CD4-positive, alpha-beta memory T cell (primary cell): ENCODE measurements at regions not wholly inside any gene's neighbourhood (a gene's known extent, or its start where the extent isn't known, plus 50 kb on each side); places are given as distances from the start of the nearest gene placed in this dataset.

Experiments used
- CTCF ChIA-PET: fragments of 350-600 bp; sonication (Branson Sonifier 250); formaldehyde crosslinking; loops from one replicate; lab custom pipeline; 2021; ENCODE audit warnings: inconsistent platforms; ENCODE audit not compliant: partially characterized antibody; lab: Charles Lee
- POLR2A ChIA-PET: fragments of 350-600 bp; sonication (Branson Sonifier 250); formaldehyde crosslinking; loops from one replicate; lab custom pipeline; 2021; ENCODE audit not compliant: partially characterized antibody; lab: Charles Lee
- DNase-seq, 5 donors: peaks; one replicate each; pipeline versions ENCODE4 v3.0.0 to v3.0.0-alpha.2; 2020 to 2022; ENCODE audit warnings: mixed read lengths in 1 of 5
- H3K27ac ChIP-seq: one replicate; pipeline ENCODE4 v1.7.0; 2013; ENCODE audit warnings: low read depth, low read length
- H3K27me3 ChIP-seq: 2 replicates; pipeline ENCODE4 v1.7.0; 2013; ENCODE audit warnings: mild to moderate bottlenecking, low read length, moderate library complexity; ENCODE audit not compliant: insufficient read depth
- H3K36me3 ChIP-seq: 2 replicates; pipeline ENCODE4 v1.7.0; 2013; ENCODE audit warnings: mild to moderate bottlenecking, low read length, moderate library complexity; ENCODE audit not compliant: insufficient read depth
- H3K4me1 ChIP-seq: 2 replicates; pipeline ENCODE4 v1.7.0; 2013; ENCODE audit warnings: mild to moderate bottlenecking, low read length, moderate library complexity; ENCODE audit not compliant: insufficient read depth
- H3K4me3 ChIP-seq, 2 donors: one replicate each; pipeline ENCODE4 v1.7.0; 2013; ENCODE audit warnings: low read length in 2 of 2, mild to moderate bottlenecking in 1 of 2
- H3K9me3 ChIP-seq, 2 donors: one replicate each; pipeline ENCODE4 v1.7.0; 2013; ENCODE audit warnings: low read length in 2 of 2, control low read depth in 1 of 2; ENCODE audit not compliant: control insufficient read depth in 1 of 2
- H3K27ac Mint-ChIP-seq, 7 donors: one replicate each; pipeline ENCODE4 v1.8.0; 2020 to 2021; ENCODE audit warnings: mixed read lengths in 7 of 7, mild to moderate bottlenecking in 6 of 7, inconsistent platforms in 3 of 7, moderate library complexity in 3 of 7
- H3K27me3 Mint-ChIP-seq, 2 donors: one replicate each; pipeline ENCODE4 v1.8.0; 2020 to 2021; ENCODE audit warnings: mixed read lengths in 2 of 2
- H3K36me3 Mint-ChIP-seq, 2 donors: one replicate each; pipeline ENCODE4 v1.8.0; 2020 to 2021; ENCODE audit warnings: mixed read lengths in 2 of 2, inconsistent platforms in 1 of 2, mild to moderate bottlenecking in 1 of 2
- H3K4me1 Mint-ChIP-seq, 4 donors: one replicate each; pipeline ENCODE4 v1.8.0; 2020 to 2021; ENCODE audit warnings: mixed read lengths in 4 of 4, mild to moderate bottlenecking in 1 of 4
- H3K4me3 Mint-ChIP-seq, 8 donors: one replicate each; pipeline ENCODE4 v1.8.0; 2020 to 2021; ENCODE audit warnings: mixed read lengths in 8 of 8, mild to moderate bottlenecking in 7 of 8, moderate library complexity in 6 of 8, inconsistent platforms in 3 of 8
- H3K9me3 Mint-ChIP-seq, 8 donors: one replicate each; pipeline ENCODE4 v1.8.0; 2020 to 2021; ENCODE audit warnings: mixed read lengths in 8 of 8, mild to moderate bottlenecking in 5 of 8, inconsistent platforms in 3 of 8, moderate library complexity in 1 of 8
- intact Hi-C: fragments of 100-400 bp; cut with micrococcal nuclease; formaldehyde crosslinking; loops from one replicate; pipeline ENCODE4 v1.15.1; 2023

DNA sequence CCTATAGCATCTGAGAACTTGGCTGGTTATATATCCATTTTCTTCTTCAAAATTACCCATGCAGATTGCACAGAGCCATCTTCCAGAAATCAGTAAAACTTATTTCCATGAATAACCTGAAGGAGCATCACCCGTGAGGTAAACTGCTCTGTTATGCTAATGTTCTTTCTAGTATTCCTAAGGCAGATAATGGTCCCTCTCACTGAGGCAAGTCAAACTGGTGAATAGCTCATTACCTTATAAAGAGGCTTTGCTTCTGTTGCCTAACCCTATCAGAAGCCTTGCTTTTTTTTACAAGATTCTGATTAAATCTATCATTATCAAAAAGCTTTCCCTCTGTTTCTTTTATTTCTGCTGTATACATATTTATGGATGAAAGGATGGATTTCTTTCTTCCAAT lies 307.6 kb upstream of the FLRT2 start:
- Histone ChIP-seq H3K9me3 (no peaks in the 10 kb centered on the region), H3K36me3 (no peaks in the 10 kb centered on the region), H3K4me1 (no peaks in the 10 kb centered on the region), H3K4me3 (no peak overlapping the region), H3K27ac (no peak overlapping the region), H3K27me3 (no peaks in the 10 kb centered on the region)
- Mint-ChIP-seq H3K4me1 (no peaks in the 10 kb centered on the region), H3K4me3 (no peak overlapping the region), H3K27me3 (no peaks in the 10 kb centered on the region), H3K9me3 (peaks cover 0 to 24% (median 11%) of the 10 kb centered on the region in 8 donors), H3K27ac (no peak overlapping the region), H3K36me3 (no peaks in the 10 kb centered on the region)
- intact Hi-C loops = no loop called here
- no peak for DNase-seq
- POLR2A ChIA-PET = no interaction called here
- CTCF ChIA-PET = no interaction called here

GRCh38 chr14:85223667-85224066 lies 306.3 kb upstream of the FLRT2 start:
- no peak overlapping the region for H3K27ac ChIP-seq
- no peak overlapping the region for H3K4me3 Mint-ChIP-seq
- H3K36me3 Mint-ChIP-seq = no peaks in the 10 kb centered on the region
- ChIA-PET POLR2A (no interaction called here), CTCF (no interaction called here)
- peaks cover 0 to 33% (median 11%) of the 10 kb centered on the region in 8 donors for H3K9me3 Mint-ChIP-seq
- no peaks in the 10 kb centered on the region for H3K36me3 ChIP-seq
- no peak overlapping the region for H3K4me3 ChIP-seq
- H3K4me1 ChIP-seq = no peaks in the 10 kb centered on the region
- peak overlapping the region in 1 of 7 donors; percentile 15 for H3K27ac Mint-ChIP-seq
- intact Hi-C loops = no loop called here
- no peak for DNase-seq
- no peaks in the 10 kb centered on the region for H3K27me3 Mint-ChIP-seq
- H3K9me3 ChIP-seq = no peaks in the 10 kb centered on the region
- H3K27me3 ChIP-seq = no peaks in the 10 kb centered on the region
- H3K4me1 Mint-ChIP-seq = no peaks in the 10 kb centered on the region

- Mint-ChIP-seq H3K36me3 (no peaks in the 10 kb centered on the region), H3K4me3 (no peak overlapping the region), H3K9me3 (peaks cover 0 to 38% (median 13%) of the 10 kb centered on the region in 8 donors), H3K4me1 (no peaks in the 10 kb centered on the region), H3K27ac (no peak overlapping the region), H3K27me3 (no peaks in the 10 kb centered on the region)
- Histone ChIP-seq H3K4me3 (no peak overlapping the region), H3K9me3 (no peaks in the 10 kb centered on the region), H3K4me1 (no peaks in the 10 kb centered on the region), H3K36me3 (no peaks in the 10 kb centered on the region), H3K27ac (no peak overlapping the region), H3K27me3 (no peaks in the 10 kb centered on the region)
- no peak for DNase-seq
- ChIA-PET POLR2A (no interaction called here), CTCF (no interaction called here)
- intact Hi-C loops = no loop called here
Measured at GRCh38 chr14:85224241-85224640, 305.7 kb upstream of the FLRT2 start.

GRCh38 chr14:85233756-85234155 lies 296.2 kb upstream of the FLRT2 start:
- Histone ChIP-seq H3K27ac (no peak overlapping the region), H3K36me3 (no peaks in the 10 kb centered on the region), H3K27me3 (no peaks in the 10 kb centered on the region), H3K9me3 (no peaks in the 10 kb centered on the region), H3K4me1 (no peaks in the 10 kb centered on the region), H3K4me3 (no peak overlapping the region)
- H3K4me3 Mint-ChIP-seq = no peak overlapping the region
- H3K27ac Mint-ChIP-seq = no peak overlapping the region
- CTCF ChIA-PET = no interaction called here
- H3K36me3 Mint-ChIP-seq = no peaks in the 10 kb centered on the region
- peaks cover 0 to 25% (median 7%) of the 10 kb centered on the region in 8 donors for H3K9me3 Mint-ChIP-seq
- H3K4me1 Mint-ChIP-seq = no peaks in the 10 kb centered on the region
- POLR2A ChIA-PET = no interaction called here
- H3K27me3 Mint-ChIP-seq = no peaks in the 10 kb centered on the region
- no peak for DNase-seq
- intact Hi-C loops = no loop called here

DNA sequence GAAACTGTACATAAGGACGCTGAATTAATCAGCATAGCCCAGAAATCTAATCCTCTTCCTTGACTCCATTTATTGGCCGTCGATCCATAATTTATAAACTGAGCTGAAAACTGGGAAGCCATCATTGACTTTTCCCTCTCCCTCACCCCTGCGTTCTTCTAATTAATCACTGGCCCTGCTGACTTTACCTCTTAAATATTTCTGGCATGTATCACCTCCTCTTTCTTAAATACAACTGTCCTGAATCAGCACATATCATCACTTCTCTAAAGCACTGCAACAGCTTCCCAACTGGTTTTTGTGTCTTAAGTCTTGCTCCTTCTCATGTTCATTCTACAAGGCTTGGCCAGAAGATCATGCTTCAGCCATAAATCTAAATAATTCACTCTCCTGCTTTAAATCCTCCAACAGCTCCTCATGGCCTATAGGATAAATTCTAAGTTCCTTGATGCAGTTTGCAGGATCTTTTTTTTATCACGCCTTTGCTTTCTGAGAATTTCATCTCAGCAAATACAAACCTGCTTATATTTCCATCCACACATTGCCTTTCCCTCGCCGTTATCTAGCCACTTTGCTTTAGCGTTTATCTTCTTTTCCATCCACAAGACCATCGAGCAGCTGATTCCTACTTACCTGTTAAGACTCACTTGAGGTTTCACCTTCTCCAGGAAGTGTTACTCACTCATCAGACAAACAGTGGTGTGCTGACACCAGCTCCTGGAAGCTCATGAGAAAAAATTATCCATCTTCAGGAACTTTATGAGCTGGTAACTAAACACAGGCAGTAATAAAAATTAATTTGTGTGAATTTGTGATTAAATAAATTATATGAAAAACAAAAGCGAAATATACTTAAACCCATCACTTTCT lies 295.6 kb upstream of the FLRT2 start:
- Mint-ChIP-seq H3K9me3 (peaks cover 0 to 21% (median 5%) of the 10 kb centered on the region in 8 donors), H3K27me3 (no peaks in the 10 kb centered on the region), H3K27ac (no peak overlapping the region), H3K4me3 (no peak overlapping the region), H3K36me3 (no peaks in the 10 kb centered on the region), H3K4me1 (no peaks in the 10 kb centered on the region)
- ChIA-PET CTCF (interaction anchor here (0.6 kb wide), 1 partner anchor 28 kb away, joined by 3 read pairs; no protein-coding TSS in a partner anchor), POLR2A (no interaction called here)
- intact Hi-C loops = no loop called here
- no peaks in the 10 kb centered on the region for H3K4me1 ChIP-seq
- H3K9me3 ChIP-seq = no peaks in the 10 kb centered on the region
- H3K27me3 ChIP-seq = no peaks in the 10 kb centered on the region
- H3K36me3 ChIP-seq = no peaks in the 10 kb centered on the region
- no peak overlapping the region for H3K4me3 ChIP-seq
- H3K27ac ChIP-seq = no peak overlapping the region
- no peak for DNase-seq

- no peak for DNase-seq
- H3K27me3 Mint-ChIP-seq = no peaks in the 10 kb centered on the region
- POLR2A ChIA-PET = no interaction called here
- H3K36me3 ChIP-seq = no peaks in the 10 kb centered on the region
- no peaks in the 10 kb centered on the region for H3K9me3 ChIP-seq
- peak overlapping the region in 1 of 7 donors; percentile 7 for H3K27ac Mint-ChIP-seq
- H3K9me3 Mint-ChIP-seq = peaks cover 0 to 16% (median 5%) of the 10 kb centered on the region in 8 donors
- H3K4me3 ChIP-seq = no peak overlapping the region
- H3K36me3 Mint-ChIP-seq = no peaks in the 10 kb centered on the region
- CTCF ChIA-PET = no interaction called here
- intact Hi-C loops = no loop called here
- H3K4me1 Mint-ChIP-seq = no peaks in the 10 kb centered on the region
- no peak overlapping the region for H3K4me3 Mint-ChIP-seq
- no peak overlapping the region for H3K27ac ChIP-seq
- H3K4me1 ChIP-seq = no peaks in the 10 kb centered on the region
- H3K27me3 ChIP-seq = no peaks in the 10 kb centered on the region
Measured at GRCh38 chr14:85235868-85236267, 294.1 kb upstream of the FLRT2 start.

DNA sequence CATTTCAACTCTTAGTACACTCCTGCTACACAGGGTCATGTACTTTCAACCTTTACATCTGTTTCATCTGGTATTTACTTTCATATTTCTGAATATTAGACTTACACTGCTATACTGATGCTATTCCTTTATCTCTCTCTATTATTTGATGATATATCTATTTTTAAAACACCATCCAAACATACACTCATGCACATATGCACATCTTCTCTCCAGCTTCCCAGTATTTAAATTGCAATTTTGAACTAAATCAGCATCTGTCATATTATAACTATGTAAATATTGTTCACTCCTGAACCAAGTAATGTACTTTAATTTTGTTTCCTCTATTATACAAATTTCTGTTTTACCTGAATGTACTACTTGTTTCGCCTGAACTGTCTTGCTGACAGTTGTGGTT lies 293.6 kb upstream of the FLRT2 start:
- intact Hi-C loops = no loop called here
- H3K4me3 ChIP-seq = no peak overlapping the region
- POLR2A ChIA-PET = no interaction called here
- no peak overlapping the region for H3K27ac ChIP-seq
- Mint-ChIP-seq H3K27me3 (no peaks in the 10 kb centered on the region), H3K9me3 (peaks cover 0 to 14% (median 4%) of the 10 kb centered on the region in 8 donors), H3K4me1 (no peaks in the 10 kb centered on the region), H3K27ac (no peak overlapping the region), H3K4me3 (no peak overlapping the region), H3K36me3 (no peaks in the 10 kb centered on the region)
- no peaks in the 10 kb centered on the region for H3K27me3 ChIP-seq
- H3K9me3 ChIP-seq = no peaks in the 10 kb centered on the region
- no peaks in the 10 kb centered on the region for H3K4me1 ChIP-seq
- CTCF ChIA-PET = no interaction called here
- no peaks in the 10 kb centered on the region for H3K36me3 ChIP-seq
- no peak for DNase-seq
